ENCODE measurements at regions not wholly inside any gene's neighbourhood (a gene's known extent, or its start where the extent isn't known, plus 50 kb on each side); places are given as distances from the start of the nearest gene placed in this dataset.

GRCh38 chr9:20022410-20022809 is 233.6 kb upstream of the SLC24A2 start:
- no peak overlapping the region for H3K56ac ChIP-seq (ENCODE audit: extremely low read depth, insufficient read depth, low read length)
- no peak overlapping the region for H2BK120ac ChIP-seq (ENCODE audit: low read depth, low read length)
- dilution Hi-C loops (cut with HindIII; ENCODE audit: low sequenced_read_pairs, unreplicated experiment) = no loop called here
- no peak overlapping the region for H3K9ac ChIP-seq (ENCODE audit: low read depth, low read length)
- H4K5ac ChIP-seq (ENCODE audit: low read depth, low read length) = no peak overlapping the region
- DNase-seq (peak; percentile 62), ATAC-seq (ENCODE audit: low read depth) (no peak)
- no peak overlapping the region for H3K23ac ChIP-seq (ENCODE audit: low read depth, low read length)
- no peak overlapping the region for H2BK20ac ChIP-seq (ENCODE audit: low read depth, low read length)
- H3K79me1 ChIP-seq (ENCODE audit: low read depth in 1 of 2, low read length in 2 of 2) = no peaks in the 10 kb centered on the region
- no peak overlapping the region for H3K4me3 ChIP-seq (ENCODE audit: insufficient read depth, low read depth, low read length)
- no peaks in the 10 kb centered on the region for H3K27me3 ChIP-seq (ENCODE audit: control insufficient read depth, insufficient read depth, low read length)
- H3K9me3 ChIP-seq (ENCODE audit: control insufficient read depth, insufficient read depth, low read length) = no peaks in the 10 kb centered on the region
- H2AK5ac ChIP-seq (ENCODE audit: low read depth, low read length) = no peak overlapping the region
- H3K18ac ChIP-seq (ENCODE audit: low read depth, low read length) = no peak overlapping the region
- in situ Hi-C loops (cut with MboI; ENCODE audit: low sequenced_read_pairs) = no loop called here
- H3K4me1 ChIP-seq (ENCODE audit: control insufficient read depth, insufficient read depth, low read length) = peaks cover 2% of the 10 kb centered on the region; the same call in 1 of the 2 replicates
- ChIA-PET CTCF (no interaction called here), POLR2A (ENCODE audit: unreplicated experiment) (no interaction called here)
- no peak overlapping the region for H4K8ac ChIP-seq (ENCODE audit: low read depth in 2 of 2, low read length in 2 of 2)
- H3K4ac ChIP-seq (ENCODE audit: low read depth, low read length) = no peak overlapping the region
- no peak overlapping the region for H4K91ac ChIP-seq (ENCODE audit: insufficient read depth, low read depth, low read length)
- no peak overlapping the region for H2BK5ac ChIP-seq (ENCODE audit: low read depth, low read length, poor library complexity, severe bottlenecking)
- H2BK15ac ChIP-seq (ENCODE audit: low read depth, low read length) = no peak overlapping the region
- H3K27ac ChIP-seq (ENCODE audit: insufficient read depth, low read length) = no peak overlapping the region
- no TSS peak for BruUV-seq (replicated peaks)
- no peak overlapping the region for H3K4me2 ChIP-seq (ENCODE audit: low read depth, low read length)
- H2AFZ ChIP-seq (replicated peaks; ENCODE audit: low read length, poor library complexity) = no peak overlapping the region
- H4K20me1 ChIP-seq (ENCODE audit: insufficient read depth, low read length) = no peaks in the 10 kb centered on the region
- intact Hi-C loops (cut with micrococcal nuclease) = no loop called here
- no CpG with 5 or more reads among the region's 2 CpGs for WGBS, 2 experiments (ENCODE audit: extremely low coverage in 2 of 2, insufficient read length in 1 of 2)
- H2AK9ac ChIP-seq (replicated peaks; ENCODE audit: low read depth, low read length, poor library complexity) = no peak overlapping the region
- H3K36me3 ChIP-seq (ENCODE audit: control insufficient read depth, insufficient read depth, low read length) = no peaks in the 10 kb centered on the region
- TF ChIP-seq ELK1 (IDR thresholded peaks at IDR 0.05; ENCODE audit: borderline replicate concordance, low read depth, low read length) = no peak
- peak; percentile 32; the same call in 1 of the 2 replicates for TF ChIP-seq USF2 (IDR thresholded peaks at IDR 0.05; ENCODE audit: low read depth, low read length)
- no peak for TF ChIP-seq RAD21 (IDR thresholded peaks at IDR 0.05; ENCODE audit: low read length)
- TF ChIP-seq BHLHE40 (IDR thresholded peaks at IDR 0.05; ENCODE audit: low read depth, low read length) = peak; percentile 64
- TF ChIP-seq MXI1 (IDR thresholded peaks at IDR 0.05; ENCODE audit: borderline replicate concordance, low read depth, low read length) = peak; percentile 42; the same call in 1 of the 2 replicates
- TF ChIP-seq RCOR1 (IDR thresholded peaks at IDR 0.05; ENCODE audit: insufficient replicate concordance, low read length) = no peak
- 0 out of 2 replicates have a peak, but pooled peaks have one; percentile 3 for TF ChIP-seq NFE2L2 (IDR thresholded peaks at IDR 0.05; ENCODE audit: low read depth, low read length)
- TF ChIP-seq CEBPB (IDR thresholded peaks at IDR 0.05; ENCODE audit: low read depth, low read length) = peak; percentile 38; the same call in 1 of the 2 replicates
- H3K9me1 ChIP-seq (ENCODE audit: insufficient read depth, low read length) = no peaks in the 10 kb centered on the region
- no peak overlapping the region for H3K14ac ChIP-seq (replicated peaks; ENCODE audit: low read depth, low read length)
